K562 (cell line): ENCODE measurements at regions not wholly inside any gene's neighbourhood (a gene's known extent, or its start where the extent isn't known, plus 50 kb on each side); places are given as distances from the start of the nearest gene placed in this dataset.

Source experiments
- ATAC-seq: fragments of 200-7000 bp; cut with Tn5 transposase; 3 replicates; pipeline ENCODE4 v1.9.1; 2020; ENCODE audit warnings: moderate library complexity
- BruUV-seq: library from RNA; stranded (reverse); fragments of 400-500 nt; replicated peaks from 2 replicates; lab custom pipeline; 2021; lab: Mats Ljungman, UMichigan
- CTCF ChIA-PET: fragments of 300-600 bp; formaldehyde crosslinking; extraction: SDS; loops from one replicate; lab custom pipeline; 2021; ENCODE audit warnings: low intra/inter-chr PET ratio; lab: Yijun Ruan, JAX
- POLR2A ChIA-PET: fragments of 300-600, 350-650 bp; sonication (Branson Sonifier 250); formaldehyde crosslinking; extraction: SDS; loops from one replicate; lab custom pipeline; 2021; ENCODE audit warnings: antibody characterized with exemption, inconsistent platforms; lab: Yijun Ruan, JAX
- DNase-seq, 4 experiments: peaks; one replicate each; pipeline versions ENCODE4 v3.0.0 to v3.0.0-alpha.2; 2011 to 2018; ENCODE audit warnings: low spot score in 3 of 4, mixed read lengths in 3 of 4; ENCODE audit errors: extremely low read depth in 1 of 4
- FAIRE-seq: peaks from 2 replicates; lab custom pipeline; 2011; peaks lifted over from hg19 to GRCh38; lab: Jason Lieb, UNC
- H2AFZ ChIP-seq: 2 replicates; pipeline ENCODE4 v1.6.0; 2011; ENCODE audit warnings: low read depth, low read length, control low read depth, inconsistent platforms
- H3K27ac ChIP-seq: fragments of 200-600 bp; 3 replicates; pipeline ENCODE4 v1.8.0; 2011; ENCODE audit warnings: low read depth, mild to moderate bottlenecking, control low read depth, inconsistent platforms, low read length, moderate library complexity, mixed read lengths; ENCODE audit errors: extremely low read depth
- H3K27me3 ChIP-seq, 2 experiments: fragments of 300-600 bp in 1 of 2; 2 replicates in 1 of 2; 3 replicates in 1 of 2; pipeline versions ENCODE4 v1.6.0 to v1.8.0; 2011; ENCODE audit warnings: inconsistent platforms in 2 of 2, low read length in 2 of 2, mild to moderate bottlenecking in 1 of 2, mixed read lengths in 1 of 2, moderate library complexity in 1 of 2; ENCODE audit not compliant: control insufficient read depth in 2 of 2, insufficient read depth in 2 of 2
- H3K36me3 ChIP-seq: fragments of 300-600 bp; 3 replicates; pipeline ENCODE4 v1.8.0; 2011; ENCODE audit warnings: mild to moderate bottlenecking, low read length, inconsistent platforms; ENCODE audit not compliant: control insufficient read depth, insufficient read depth
- H3K4me1 ChIP-seq, 2 experiments: fragments of 200-600 bp in 1 of 2; replicated peaks in 1 of 2; 2 replicates in 1 of 2; 3 replicates in 1 of 2; pipeline versions ENCODE4 v1.5.1 to v1.8.0; 2011; ENCODE audit warnings: inconsistent platforms in 2 of 2, low read length in 2 of 2, mild to moderate bottlenecking in 1 of 2, mixed read lengths in 1 of 2, moderate library complexity in 1 of 2; ENCODE audit not compliant: control insufficient read depth in 2 of 2, insufficient read depth in 2 of 2
- H3K4me2 ChIP-seq: 2 replicates; pipeline ENCODE4 v1.6.1; 2011; ENCODE audit warnings: low read length, control low read depth, inconsistent platforms, mixed read lengths; ENCODE audit not compliant: insufficient read depth
- H3K4me3 ChIP-seq: fragments of 200-600 bp; sonication (generic), shearing (Covaris generic); 2 replicates; pipeline ENCODE4 v1.5.1; 2016; ENCODE audit warnings: control low read depth, inconsistent platforms
- H3K79me2 ChIP-seq: fragments of 200-600 bp; 3 replicates; pipeline ENCODE4 v1.8.0; 2011; ENCODE audit warnings: low read length, inconsistent platforms; ENCODE audit not compliant: control insufficient read depth, insufficient read depth
- H3K9ac ChIP-seq, 2 experiments: 2 replicates each; pipeline versions ENCODE4 v1.6.0 to v1.6.1; 2011; ENCODE audit warnings: low read depth in 2 of 2, low read length in 2 of 2, control low read depth in 1 of 2, inconsistent platforms in 1 of 2, mild to moderate bottlenecking in 1 of 2, mixed read lengths in 1 of 2; ENCODE audit not compliant: insufficient read depth in 1 of 2
- H3K9me1 ChIP-seq: one replicate; pipeline ENCODE4 v1.6.0; 2011; ENCODE audit warnings: inconsistent platforms, mild to moderate bottlenecking, low read length, moderate library complexity; ENCODE audit not compliant: control insufficient read depth, insufficient read depth
- H3K9me3 ChIP-seq: replicated peaks from 2 replicates; pipeline ENCODE4 v1.5.1; 2011; ENCODE audit warnings: low read depth, low read length, inconsistent platforms; ENCODE audit not compliant: control insufficient read depth, insufficient read depth
- H4K20me1 ChIP-seq: replicated peaks from 2 replicates; pipeline ENCODE4 v1.6.1; 2011; ENCODE audit warnings: low read length, inconsistent platforms, mixed read lengths; ENCODE audit not compliant: control insufficient read depth, insufficient read depth
- ATF3 ChIP-seq, 2 experiments: fragments of 450-650 bp in 1 of 2; sonication (generic) in 1 of 2; formaldehyde crosslinking in 1 of 2; IDR thresholded peaks in 1 of 2; conservative IDR thresholded peaks in 1 of 2; 2 replicates each; pipeline versions ENCODE4 v1.6.1 to v1.8.1; 2016 to 2023; ENCODE audit warnings: mild to moderate bottlenecking in 2 of 2, moderate library complexity in 2 of 2, inconsistent platforms in 1 of 2, missing genetic modification reagents in 1 of 2
- CXXC5 ChIP-seq: fragments of 250-450 bp; sonication (Bioruptor Pico); IDR thresholded peaks from 2 replicates; pipeline ENCODE4 v1.8.0; 2022; ENCODE audit warnings: inconsistent platforms, mild to moderate bottlenecking, moderate library complexity
- FOS ChIP-seq: IDR thresholded peaks from 3 replicates; pipeline ENCODE4 v1.6.1; 2011; ENCODE audit not compliant: insufficient read length; ENCODE audit errors: extremely low read depth
- LARP7 ChIP-seq: fragments of 450-650 bp; IDR thresholded peaks from 2 replicates; pipeline ENCODE4 v1.6.1; 2016
- MAX ChIP-seq: sonication (generic); formaldehyde crosslinking; IDR thresholded peaks from 2 replicates; pipeline ENCODE4 v1.9.0; 2022; ENCODE audit warnings: mild to moderate bottlenecking, missing genetic modification reagents
- MCM2 ChIP-seq: fragments of 450-650 bp; IDR thresholded peaks from 2 replicates; pipeline ENCODE4 v1.6.1; 2017; ENCODE audit warnings: low read depth, mild to moderate bottlenecking
- POLR2A ChIP-seq: fragments of 450-650 bp; conservative IDR thresholded peaks from 2 replicates; pipeline ENCODE4 v1.6.1; 2016
- PRDM10 ChIP-seq: fragments of 450-650 bp; IDR thresholded peaks from 2 replicates; pipeline ENCODE4 v1.6.1; 2018; ENCODE audit not compliant: partially characterized antibody
- SMAD3 ChIP-seq: fragments of 450-650 bp; formaldehyde crosslinking; conservative IDR thresholded peaks from 2 replicates; pipeline ENCODE4 v1.4.0; 2020; ENCODE audit warnings: mild to moderate bottlenecking
- SP2 ChIP-seq: IDR thresholded peaks from 2 replicates; pipeline ENCODE4 v1.6.1; 2011; ENCODE audit warnings: mild to moderate bottlenecking, low read depth, low read length, moderate library complexity; ENCODE audit not compliant: poor library complexity, severe bottlenecking; ENCODE audit errors: extremely low read depth
- TAL1 ChIP-seq: fragments of 450-650 bp; IDR thresholded peaks from 2 replicates; pipeline ENCODE4 v1.6.1; 2016; ENCODE audit warnings: mild to moderate bottlenecking
- TFAM ChIP-seq: fragments of 250-450 bp; sonication (Bioruptor Pico); conservative IDR thresholded peaks from 2 replicates; pipeline ENCODE4 v1.5.0; 2021; ENCODE audit warnings: mild to moderate bottlenecking, moderate library complexity
- THRB ChIP-seq: fragments of 450-650 bp; formaldehyde crosslinking; conservative IDR thresholded peaks from 2 replicates; pipeline ENCODE4 v1.4.0; 2022; ENCODE audit warnings: mild to moderate bottlenecking, missing genetic modification characterization
- TRIM24 ChIP-seq, 2 experiments: fragments of 450-650 bp; IDR thresholded peaks; 2 replicates each; pipeline ENCODE4 v1.6.1; 2016
- ZBTB12 ChIP-seq: fragments of 250-450 bp; sonication (Bioruptor Pico); IDR thresholded peaks from 2 replicates; pipeline ENCODE4 v1.4.0; 2020
- ZFP36 ChIP-seq: fragments of 150-350 bp; IDR thresholded peaks from 2 replicates; pipeline ENCODE4 v1.6.1; 2018; ENCODE audit warnings: low read length, low read depth; ENCODE audit not compliant: partially characterized antibody
- ZNF143 ChIP-seq: sonication (generic); formaldehyde crosslinking; IDR thresholded peaks from 2 replicates; pipeline ENCODE4 v1.9.0; 2022; ENCODE audit warnings: mild to moderate bottlenecking, missing genetic modification reagents
- WGBS: fragments of 100-300 bp; shearing (Covaris generic); methylation state at CpG from one replicate; pipeline ENCODE4 v1.1.6; 2016; ENCODE audit warnings: low coverage, mixed read lengths; ENCODE audit not compliant: insufficient coverage; ENCODE audit errors: missing lambda C conversion rate; 5-methylcytosine and 5-hydroxymethylcytosine counted together
- in situ Hi-C: fragments of 300-500 bp; cut with MboI; formaldehyde crosslinking; loops from 4 replicates; pipeline ENCODE4 v1.15.0; 2018; ENCODE audit warnings: inconsistent platforms, mixed read lengths
- intact Hi-C: fragments of 100-400 bp; cut with micrococcal nuclease; formaldehyde crosslinking; loops from 2 replicates; pipeline ENCODE4 v1.14.2; 2022

DNA sequence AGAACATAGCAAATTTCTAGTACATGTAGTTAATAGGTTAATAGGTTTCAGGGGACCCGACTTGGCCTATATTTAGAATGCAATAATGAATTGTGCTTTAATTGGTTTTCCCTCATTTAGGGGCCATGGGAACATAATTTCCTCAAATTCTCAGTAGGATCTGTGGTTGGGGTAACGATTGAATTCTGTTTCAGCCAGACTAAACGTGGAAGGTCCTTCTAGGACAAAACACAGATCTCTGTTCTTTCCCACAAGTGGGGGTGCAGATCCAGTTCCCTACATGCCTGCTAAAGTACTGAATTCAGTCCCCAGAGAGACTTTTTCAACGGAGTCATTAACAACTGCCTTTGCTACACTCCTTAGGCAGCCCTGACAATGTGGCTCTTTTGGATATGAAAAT is 50.7 kb upstream of the AGBL1 start:
- Histone ChIP-seq H2AFZ (no peak overlapping the region), H3K36me3 (no peaks in the 10 kb centered on the region), H3K4me3 (no peak overlapping the region), H3K9me3 (no peaks in the 10 kb centered on the region), H3K4me2 (no peak overlapping the region), H3K79me2 (no peaks in the 10 kb centered on the region), H4K20me1 (no peaks in the 10 kb centered on the region), H3K9ac (no peak overlapping the region), H3K4me1 (no peaks in the 10 kb centered on the region), H3K27me3 (no peaks in the 10 kb centered on the region), H3K9me1 (no peaks in the 10 kb centered on the region), H3K27ac (no peak overlapping the region)
- 0% methylated on average over 4 of the region's 4 CpGs for WGBS
- no peak for ATAC-seq
- no peak for FAIRE-seq
- no peak for TF ChIP-seq ZFP36
- TF ChIP-seq POLR2A = no peak
- TF ChIP-seq MAX (CRISPR knock-in tag) = no peak
- no peak for TF ChIP-seq CXXC5 (CRISPR knock-in tag)
- no peak for TF ChIP-seq TAL1
- no peak for TF ChIP-seq ATF3 (IDR thresholded peaks at IDR 0.05)
- no peak for TF ChIP-seq ATF3 (CRISPR knock-in tag; conservative IDR thresholded peaks at IDR 0.05)
- no peak for TF ChIP-seq SMAD3 (CRISPR knock-in tag)
- no peak for TF ChIP-seq TFAM (CRISPR knock-in tag)
- TF ChIP-seq LARP7 = no peak
- no peak for TF ChIP-seq MCM2
- no peak for TF ChIP-seq THRB (CRISPR knock-in tag)
- TF ChIP-seq TRIM24 (IDR thresholded peaks at IDR 0.05) = no peak
- TF ChIP-seq ZBTB12 (CRISPR knock-in tag) = no peak
- no peak for TF ChIP-seq PRDM10
- no peak for TF ChIP-seq FOS
- no peak for TF ChIP-seq SP2
- no peak for TF ChIP-seq ZNF143 (CRISPR knock-in tag)
- intact Hi-C loops = no loop called here
- in situ Hi-C loops = no loop called here
- CTCF ChIA-PET = no interaction called here
- POLR2A ChIA-PET = interaction anchor here (0.8 kb wide), 1 partner anchor 1266 kb away, joined by 3 read pairs; no protein-coding TSS in a partner anchor
- no TSS peak for BruUV-seq
- DNase-seq = no peak
